ENCODE measurements at regions not wholly inside any gene's neighbourhood (a gene's known extent, or its start where the extent isn't known, plus 50 kb on each side); places are given as distances from the start of the nearest gene placed in this dataset.
A peak's percentile ranks its signal among the peaks of the same experiment; 100 is the strongest.

DNA sequence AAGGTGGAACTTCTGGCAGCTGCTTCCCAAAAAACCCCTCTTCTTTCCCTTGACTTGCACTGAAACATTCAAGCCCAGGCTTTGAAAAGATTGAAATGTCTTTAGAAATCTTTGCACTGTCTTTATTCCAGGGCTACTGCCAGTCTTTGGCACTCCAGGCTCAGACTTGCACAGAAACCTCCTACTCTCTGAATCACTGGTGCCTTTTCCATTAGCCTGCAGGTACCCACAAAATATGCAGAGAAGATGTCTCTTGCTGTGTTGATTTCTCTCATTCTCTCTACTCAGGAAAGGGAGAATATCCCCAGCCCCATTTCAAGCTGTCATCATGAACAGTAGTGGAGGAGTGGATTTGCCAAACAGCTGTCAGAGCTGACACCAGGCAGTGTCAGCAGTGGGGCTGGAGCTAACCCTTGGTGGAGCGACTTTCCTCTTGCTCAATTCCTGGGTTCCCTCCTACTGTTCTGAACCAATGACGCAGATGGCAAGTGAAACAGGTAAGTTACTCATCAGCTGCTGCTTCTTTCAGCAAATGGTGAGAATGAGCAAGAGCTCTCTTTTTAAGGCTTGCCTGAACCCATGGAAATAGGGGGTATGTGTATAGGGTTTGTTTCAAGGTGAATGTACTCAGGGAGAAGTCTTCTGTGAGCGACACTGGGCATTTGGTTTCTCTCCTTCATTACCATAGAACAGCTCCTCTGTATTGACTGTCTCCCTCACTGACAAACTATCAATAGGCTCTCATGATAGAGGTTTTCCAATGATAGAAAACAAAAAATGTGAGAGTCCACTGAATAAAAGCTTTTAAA is 362.4 kb downstream of the ADRA2A start:
- DNase-seq (ENCODE audit: low spot score): no peak

DNA sequence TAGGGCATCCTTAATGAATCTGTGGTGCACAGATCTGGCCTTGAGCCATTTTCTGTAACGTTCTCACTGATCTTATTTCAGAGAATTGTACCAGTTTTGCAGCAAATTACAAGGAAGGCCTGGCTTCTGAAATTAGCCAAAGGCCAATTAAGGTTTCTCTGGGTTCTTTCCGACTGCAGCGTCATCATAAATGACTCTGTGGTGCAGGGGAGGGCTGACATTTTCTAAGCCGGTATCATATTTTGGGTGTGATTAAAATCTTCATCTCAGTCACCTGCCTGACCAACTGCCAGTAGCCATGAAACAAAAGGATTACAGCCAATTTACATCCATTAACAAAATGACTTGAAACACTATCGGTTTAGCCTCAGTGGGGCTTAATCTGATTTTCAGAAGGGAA is 363.7 kb downstream of the ADRA2A start:
- DNase-seq (ENCODE audit: low spot score): peak; percentile 93

DNA sequence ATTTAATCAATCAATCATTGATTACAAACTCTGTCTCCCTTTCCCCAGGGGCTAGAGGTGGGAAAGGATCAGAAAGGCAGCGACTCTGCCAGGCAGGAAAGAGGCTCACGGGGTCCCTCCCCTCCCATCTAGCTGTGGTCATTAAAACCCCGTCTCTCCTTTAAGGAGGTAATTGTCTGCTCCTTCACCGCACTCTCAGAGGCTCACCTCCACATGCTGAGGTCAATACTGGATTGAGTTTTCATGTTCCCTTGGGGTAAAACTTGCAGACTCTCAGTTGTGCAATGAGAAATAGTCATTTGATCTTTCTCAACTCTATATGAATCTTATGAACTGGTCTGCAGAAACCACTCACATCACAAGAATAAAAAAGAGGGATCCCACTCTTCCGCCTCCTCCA is 368.8 kb downstream of the ADRA2A start:
- DNase-seq (ENCODE audit: low spot score): no peak

DNA sequence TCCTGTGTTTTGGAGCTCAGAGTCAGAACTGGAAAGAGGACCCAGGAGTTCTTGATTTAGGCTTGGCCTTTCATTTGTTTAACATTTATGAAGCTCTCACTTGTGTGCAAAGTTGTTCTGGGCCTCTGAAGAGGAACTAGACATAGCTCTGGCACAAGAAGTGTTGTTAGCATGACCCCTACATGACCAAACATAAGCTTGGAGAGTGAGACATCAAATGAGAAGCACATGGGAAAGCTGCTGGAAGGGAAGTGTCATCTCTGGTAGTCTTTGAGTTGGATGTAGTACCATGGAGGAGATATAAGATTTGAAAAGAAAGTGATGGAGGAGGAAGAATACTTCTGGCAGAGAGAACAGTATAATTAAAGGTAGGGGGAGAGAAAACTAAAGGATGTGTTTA is 370.1 kb downstream of the ADRA2A start:
- no peak for DNase-seq (ENCODE audit: low spot score)

DNA sequence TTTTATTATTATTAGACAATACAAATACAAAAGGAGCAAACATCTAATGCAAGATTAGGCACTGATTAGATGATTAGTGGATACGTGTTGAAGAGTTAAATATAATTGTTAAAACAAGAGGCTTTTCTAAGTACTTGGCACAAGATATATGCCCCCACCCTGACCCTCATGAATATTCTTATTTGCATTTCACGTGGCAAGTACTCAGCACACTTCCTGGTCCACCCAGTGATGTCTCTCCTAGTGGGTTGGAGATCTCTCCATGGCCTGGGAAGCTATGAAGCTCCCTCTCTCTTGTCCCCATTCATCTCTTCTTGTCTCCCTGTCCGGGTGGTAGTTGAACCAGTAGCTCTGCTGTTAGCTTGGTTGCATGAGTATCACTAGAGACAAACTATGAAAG is 375.3 kb downstream of the ADRA2A start:
- no peak for DNase-seq (ENCODE audit: low spot score)

DNA sequence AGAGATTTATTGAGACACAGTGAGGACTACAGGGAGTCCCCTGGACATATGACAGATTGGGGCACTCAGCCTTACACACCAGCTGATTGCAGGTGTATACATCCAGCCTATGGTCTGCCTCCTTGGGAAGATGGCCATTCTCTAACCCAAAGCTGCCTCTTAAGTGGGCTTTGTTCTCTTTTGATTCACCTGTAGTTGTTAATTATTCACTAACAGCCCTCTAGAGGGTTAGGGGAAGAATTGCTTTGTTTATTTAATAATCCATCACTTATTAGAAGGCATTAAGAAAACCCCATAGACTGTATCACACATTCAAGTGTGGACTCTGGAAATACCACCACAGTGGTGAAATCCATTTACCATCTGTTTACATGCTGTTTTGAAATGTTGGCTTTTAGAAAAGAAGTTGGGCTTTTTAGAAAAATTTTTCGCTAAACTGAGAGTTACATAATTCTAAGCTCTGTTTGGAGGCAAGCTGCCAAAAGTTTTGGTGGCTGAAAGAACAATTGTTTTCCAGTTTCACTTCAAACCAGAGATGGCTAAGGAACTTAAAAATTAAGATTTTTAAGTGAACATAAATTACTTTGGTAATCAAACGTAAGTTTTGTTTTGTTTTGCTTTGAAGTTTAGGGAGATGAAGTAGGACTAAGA is 379.1 kb downstream of the ADRA2A start:
- DNase-seq (ENCODE audit: low spot score): no peak

DNA sequence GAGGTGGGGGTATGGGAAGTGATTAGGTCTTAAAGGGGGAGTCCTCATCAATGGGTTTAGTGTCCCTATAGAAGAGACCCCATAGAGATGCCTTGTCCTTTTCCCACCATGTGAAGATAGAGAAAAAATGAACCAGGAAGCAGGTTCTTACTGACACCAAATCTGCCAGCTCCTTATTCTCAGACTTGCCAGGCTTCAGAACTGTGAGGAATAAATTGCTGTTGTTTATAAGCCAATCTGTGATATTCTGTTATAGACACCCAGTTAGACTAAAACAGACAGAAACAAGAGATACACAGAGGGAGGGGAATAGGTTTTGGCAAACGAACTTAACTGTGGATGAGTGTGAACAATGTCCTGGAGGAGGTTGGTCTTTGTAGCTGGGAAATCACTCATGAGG is 381.4 kb downstream of the ADRA2A start:
- DNase-seq (ENCODE audit: low spot score): no peak

DNA sequence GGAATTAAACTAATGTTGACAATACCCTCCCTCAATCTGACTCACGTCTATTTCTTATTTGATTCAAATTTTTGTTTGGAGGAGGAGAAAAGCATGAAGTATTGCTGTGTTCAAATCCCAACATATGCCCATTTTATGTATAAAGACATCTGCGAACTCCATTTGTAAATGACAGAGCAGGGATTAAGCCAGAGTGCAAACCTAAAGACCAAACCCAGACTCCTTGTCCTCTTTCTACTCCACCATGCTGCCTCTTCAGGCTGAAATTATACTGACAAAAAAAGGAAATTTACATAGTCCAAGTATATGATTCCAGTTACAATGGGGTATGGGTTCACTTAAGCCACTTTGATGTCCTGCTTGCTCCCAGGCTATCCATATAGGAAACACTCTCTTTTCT is 383.1 kb downstream of the ADRA2A start:
- no peak for DNase-seq (ENCODE audit: low spot score)

DNA sequence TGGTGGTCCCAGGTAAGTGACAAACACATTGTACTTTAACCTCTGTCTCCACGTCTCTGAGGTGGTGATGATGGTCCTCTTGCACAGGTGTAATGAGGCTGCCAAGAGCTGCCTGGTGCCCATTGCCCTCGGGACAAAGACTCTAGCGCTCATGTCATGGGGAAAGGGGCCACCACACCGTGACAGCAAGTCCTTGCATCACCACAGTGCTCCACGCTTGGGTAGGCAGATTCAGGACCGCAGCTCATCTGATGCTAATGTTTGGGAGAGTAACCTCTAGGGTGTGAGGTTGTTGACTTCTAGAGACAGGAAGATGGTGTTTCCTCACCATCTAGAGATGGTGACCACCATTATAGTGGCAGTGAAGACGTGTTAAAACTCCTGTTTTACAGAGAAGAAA is 395.6 kb downstream of the ADRA2A start:
- DNase-seq (ENCODE audit: low spot score): no peak

DNA sequence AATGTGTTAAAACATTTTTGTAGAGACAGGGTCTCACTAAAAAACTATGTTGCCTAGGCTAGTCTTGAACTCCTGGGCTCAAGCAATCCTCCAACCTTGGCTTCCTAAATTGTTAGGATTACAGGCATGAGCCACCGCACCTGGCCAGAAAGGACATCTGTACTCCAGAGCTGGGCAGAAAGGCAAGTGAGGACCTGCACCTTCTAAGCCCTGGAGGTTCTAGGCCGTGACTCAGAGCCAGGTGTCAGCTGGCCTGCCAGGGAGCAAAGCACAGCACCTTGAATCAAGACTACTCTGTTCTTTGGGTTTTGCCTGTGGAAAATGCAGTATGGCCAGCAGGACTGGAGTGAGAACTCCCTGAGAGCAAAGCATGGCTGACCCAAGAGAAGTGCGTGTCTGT is 396.5 kb downstream of the ADRA2A start:
- no peak for DNase-seq (ENCODE audit: low spot score)

DNA sequence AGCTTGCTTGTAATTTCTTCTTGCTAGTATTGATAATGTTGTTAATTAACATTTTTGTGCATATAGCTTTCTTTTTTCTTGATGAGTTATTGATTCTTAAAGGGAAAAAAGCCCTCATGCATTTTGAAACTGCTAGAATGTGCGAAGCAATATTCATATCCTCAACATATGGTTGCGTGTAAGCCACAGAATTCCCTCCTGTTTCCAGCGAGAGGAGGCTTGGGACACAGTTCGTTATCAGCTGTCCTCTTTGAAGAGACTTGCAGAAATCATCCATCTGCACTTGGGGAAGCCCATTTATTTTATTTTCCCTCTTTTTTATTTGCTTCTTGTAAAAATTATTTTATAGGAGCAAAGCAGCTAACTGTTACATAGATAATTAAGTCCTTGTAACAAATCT is 398.0 kb downstream of the ADRA2A start:
- DNase-seq (ENCODE audit: low spot score): no peak

DNA sequence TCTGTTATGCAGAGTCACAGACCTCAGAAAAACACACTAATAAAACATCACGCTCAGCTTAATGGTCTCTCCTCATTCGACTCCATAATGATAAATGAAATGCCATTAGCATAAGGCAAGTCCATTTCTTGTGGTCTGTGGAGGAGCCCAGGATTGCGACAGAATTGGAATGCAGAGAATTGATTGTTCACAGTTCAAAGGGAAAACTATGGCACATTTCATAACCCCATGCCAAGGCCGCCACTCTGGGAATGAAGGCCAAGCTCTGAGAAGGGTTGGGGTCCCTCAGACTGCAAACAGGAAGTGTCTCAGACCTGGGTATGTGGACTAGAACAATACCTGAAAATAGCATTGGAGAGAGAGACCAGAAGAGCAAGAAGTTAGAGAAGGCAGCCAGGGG is 398.9 kb downstream of the ADRA2A start:
- no peak for DNase-seq (ENCODE audit: low spot score)

DNA sequence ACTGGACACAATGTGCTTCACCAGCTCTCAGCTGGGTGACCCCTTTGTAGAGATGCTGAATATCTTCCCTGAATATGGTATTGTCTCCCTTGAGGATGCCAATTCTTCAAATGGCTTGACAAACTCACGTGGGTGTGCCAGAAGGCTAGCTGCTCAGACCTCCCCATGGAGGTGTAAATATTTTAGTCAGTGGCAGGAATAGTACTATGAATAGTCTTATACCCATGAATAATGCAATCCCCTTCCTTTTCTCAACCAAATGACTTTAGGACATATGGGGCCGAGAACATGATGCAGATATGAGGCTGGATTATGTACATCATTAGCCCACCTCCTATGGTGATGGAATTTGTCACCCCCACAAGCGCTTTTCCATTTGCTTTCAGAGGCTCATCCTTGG is 401.8 kb downstream of the ADRA2A start:
- no peak for DNase-seq (ENCODE audit: low spot score)

DNA sequence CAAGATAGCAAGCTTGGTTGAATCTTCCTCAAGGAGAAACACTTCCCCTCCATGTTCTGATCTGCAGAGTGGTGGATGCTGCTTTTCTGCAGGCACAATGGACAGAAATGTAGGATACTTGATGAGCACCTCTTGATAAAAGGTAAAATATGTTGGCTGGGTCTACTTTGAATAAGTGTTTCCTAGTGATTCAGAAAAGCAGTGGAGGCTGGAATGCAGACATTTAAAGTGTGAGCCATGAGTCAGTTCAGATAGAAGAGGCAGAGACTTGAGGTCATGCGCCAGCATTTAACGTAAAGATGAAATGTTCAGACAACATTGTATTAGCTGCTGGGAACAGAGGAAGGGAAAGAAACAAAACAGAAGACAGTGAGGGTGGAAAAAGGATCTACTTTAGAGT is 403.1 kb downstream of the ADRA2A start:
- DNase-seq (ENCODE audit: low spot score): no peak

DNA sequence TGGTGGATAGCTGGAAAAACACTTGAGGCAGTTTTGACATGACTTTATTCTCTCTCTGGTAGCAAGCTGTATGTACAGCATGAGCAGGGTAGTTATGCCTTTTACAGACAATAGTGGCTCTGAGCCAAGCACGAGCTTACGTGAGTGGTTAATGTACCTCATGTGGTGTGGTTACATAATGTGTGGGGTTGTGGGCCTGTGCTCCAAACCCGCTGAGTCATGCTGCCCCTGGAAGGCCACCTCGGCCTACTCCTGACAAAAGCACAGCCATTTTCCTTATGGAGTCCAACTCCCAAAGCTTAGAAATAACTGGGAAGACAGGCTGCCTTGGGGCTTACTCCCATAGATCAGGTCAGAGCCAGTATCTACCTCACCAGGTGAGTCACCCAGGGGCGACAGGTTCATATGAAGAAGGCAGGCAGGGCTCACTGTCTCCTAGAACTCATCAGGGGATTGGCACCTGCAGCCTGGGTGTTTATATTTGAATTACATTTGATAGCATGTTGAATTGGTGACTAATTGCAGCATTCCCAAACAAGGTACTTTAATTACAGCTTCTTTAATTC is 404.5 kb downstream of the ADRA2A start:
- peak; percentile 51 for DNase-seq (ENCODE audit: low spot score)

DNA sequence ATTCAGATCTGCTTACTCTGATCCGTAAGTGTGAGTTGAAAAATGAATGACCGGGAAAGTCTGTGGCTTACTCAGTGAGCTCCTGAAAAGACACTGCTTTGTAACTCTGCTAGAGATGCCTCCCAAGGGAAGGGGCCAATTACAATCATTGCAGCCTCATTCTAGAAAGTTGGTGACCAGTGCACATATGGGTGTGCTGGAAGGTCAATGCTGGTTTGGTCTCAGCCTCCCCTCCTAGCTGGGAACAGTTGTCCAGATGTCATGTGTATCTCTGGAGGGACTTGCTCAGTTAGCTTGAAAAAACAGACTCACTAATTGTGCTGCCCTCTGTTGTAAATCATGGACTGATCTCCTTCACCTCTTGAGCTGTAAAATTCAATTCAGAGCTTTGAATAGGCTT is 405.0 kb downstream of the ADRA2A start:
- peak; percentile 67 for DNase-seq (ENCODE audit: low spot score)

DNA sequence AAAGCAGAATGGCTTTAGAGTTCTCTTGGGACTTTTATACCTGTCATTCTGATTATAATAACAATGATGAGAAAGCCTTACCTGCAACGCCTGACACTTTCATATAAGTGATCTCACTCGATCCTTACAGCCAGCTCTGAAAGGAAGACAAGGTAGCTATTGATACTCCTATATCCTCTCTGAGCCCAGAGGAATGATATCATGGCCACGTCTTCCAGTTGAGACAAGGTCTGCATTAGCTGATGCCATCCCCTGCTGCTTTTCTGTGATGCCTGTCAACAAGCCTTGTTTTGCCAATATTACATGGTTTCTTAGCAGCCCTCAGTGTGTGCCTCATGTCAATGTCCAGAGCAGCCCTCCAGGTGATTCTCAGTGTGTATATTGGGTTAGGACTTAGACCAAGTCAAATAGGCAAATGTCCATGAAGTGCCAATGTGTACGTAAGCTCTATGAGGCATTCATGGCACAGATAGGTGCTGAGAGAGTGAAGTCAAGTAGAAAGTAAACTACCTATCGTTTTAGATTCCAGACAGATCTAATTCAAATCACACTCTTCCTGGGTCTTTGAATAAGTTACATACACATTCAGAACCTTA is 405.9 kb downstream of the ADRA2A start:
- DNase-seq (ENCODE audit: low spot score): no peak

DNA sequence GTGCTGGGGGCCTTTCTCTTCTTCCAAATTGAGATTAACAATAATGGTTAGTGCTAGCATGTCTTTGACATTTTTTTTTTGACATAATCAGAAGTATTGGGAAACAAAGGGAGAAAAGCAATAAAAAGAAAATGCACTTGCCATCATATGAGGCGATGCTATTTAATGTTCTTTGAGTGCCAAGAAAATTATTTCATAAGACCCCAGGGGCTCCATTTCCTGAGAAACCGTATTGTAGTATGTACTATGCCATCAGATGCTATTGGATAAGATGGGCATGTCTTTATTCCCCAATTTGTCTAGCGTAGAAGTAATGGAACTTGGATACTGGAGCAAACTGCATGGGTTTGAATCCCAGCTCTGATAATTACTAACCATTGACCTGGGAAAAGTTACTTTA is 408.9 kb downstream of the ADRA2A start:
- no peak for DNase-seq (ENCODE audit: low spot score)

DNA sequence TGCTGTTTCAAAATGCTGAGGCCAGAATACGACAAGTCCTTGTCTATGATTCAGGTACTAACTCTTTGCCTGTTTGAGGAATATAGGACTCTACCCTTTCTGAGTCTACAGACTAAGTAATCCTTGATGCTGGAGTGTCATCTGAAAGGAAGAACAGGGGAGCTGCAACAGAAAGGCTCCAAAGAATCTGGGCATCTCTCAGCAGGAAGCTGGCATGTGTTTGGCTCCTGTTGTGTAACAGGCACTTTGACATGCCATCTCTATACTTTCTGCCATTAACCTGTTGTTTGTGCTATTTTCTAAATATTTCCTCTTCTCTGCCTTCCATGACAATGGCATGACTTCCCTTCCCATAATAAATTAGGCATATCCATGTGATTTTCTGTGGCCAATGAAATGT is 409.5 kb downstream of the ADRA2A start:
- no peak for DNase-seq (ENCODE audit: low spot score)

DNA sequence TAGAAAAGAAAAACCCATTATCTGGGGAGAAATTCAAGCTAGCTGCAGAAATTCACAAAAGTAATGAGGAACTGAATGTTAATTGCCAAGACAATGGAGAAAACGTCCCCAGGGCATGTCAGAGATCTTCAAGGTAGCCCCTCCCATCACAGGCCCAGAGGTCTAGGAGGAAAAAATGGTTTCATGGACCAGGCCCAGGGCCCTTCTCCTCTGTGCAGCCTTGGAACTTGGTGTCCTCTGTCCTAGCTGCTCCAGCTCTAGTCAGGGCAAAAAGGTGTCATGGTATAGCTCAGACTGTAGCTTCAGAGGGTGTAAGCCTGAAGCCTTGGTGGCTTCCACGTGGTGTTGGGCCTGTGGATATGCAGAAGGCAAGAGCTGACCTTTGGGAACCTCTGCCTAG is 411.8 kb downstream of the ADRA2A start:
- DNase-seq (ENCODE audit: low spot score): no peak

DNA sequence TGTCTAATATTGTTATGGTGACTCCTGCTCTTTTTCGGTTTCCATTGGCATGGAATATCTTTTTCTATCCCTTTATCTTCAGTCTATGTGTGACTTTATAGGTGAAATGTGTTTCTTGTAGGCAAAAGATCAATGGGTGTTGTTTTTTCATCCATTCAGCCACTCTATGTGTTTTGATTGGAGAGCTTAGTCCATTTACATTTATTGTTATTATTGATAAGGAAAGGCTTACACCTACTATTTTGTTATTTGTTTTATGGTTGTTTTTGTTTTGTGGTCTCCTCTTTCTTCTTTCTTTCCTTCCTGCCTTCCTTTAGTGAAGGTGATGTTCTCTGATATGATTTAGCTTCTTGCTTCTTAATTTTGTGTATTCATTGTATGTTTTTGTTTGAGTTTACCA is 414.3 kb downstream of the ADRA2A start:
- DNase-seq (ENCODE audit: low spot score): no peak

DNA sequence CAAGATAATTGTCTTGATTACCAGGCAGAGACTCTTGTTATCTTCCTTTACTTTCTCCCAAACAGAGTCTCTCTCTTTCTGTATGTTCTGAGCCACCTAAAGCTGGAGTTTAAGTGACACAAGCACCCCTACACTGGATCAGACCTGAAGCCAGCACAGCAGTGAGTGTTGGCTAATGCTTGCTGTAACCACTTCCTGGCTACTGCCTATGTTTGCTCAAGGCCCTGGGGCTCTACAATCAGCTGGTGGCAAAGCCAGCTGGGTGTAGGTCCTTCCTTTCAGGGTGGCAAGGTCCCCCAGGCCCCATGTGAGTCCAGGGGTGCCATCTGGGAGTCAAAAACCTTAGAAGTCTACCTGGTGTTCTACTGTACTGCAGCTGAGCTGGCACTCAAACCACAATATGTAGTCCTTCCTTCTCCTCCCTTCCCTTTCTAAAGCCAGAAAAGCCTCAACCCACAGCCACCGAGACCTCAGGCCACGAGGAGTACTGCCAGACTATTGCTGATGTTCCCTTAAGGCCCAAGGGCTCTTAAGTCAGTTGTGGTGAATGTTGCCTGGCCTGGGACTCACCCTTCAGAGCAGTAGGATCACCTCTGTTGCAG is 416.3 kb downstream of the ADRA2A start:
- no peak for DNase-seq (ENCODE audit: low spot score)
